Activated CD4-positive, alpha-beta T cell treated with anti-CD3 and anti-CD28 coated beads, Interleukin-2, amount 50 U/mL, for 4 hours (primary cell): ENCODE measurements at regions not wholly inside any gene's neighbourhood (a gene's known extent, or its start where the extent isn't known, plus 50 kb on each side); places are given as distances from the start of the nearest gene placed in this dataset.
"Not testable (repeated sequence)": the region's sequence is repeated elsewhere in the genome, so short reads cannot be mapped to it uniquely, and the experiment has no call there.

ENCODE experiments used
- DNase-seq, 2 experiments: peaks; one replicate each; pipeline ENCODE4 v3.0.0-alpha.2; 2020

- peak; percentile 41 to 43 for DNase-seq
These were observed 83.2 kb upstream of the HMGA2 start for GRCh38 chr12:65740873-65741600.

- DNase-seq, result no peak
These were observed 82.6 kb upstream of the HMGA2 start for GRCh38 chr12:65741656-65742017.

GRCh38 chr12:65742018-65743010, 82.0 kb upstream of the HMGA2 start:
- peak; percentile 3 to 13 for DNase-seq

- DNase-seq, result not testable (repeated sequence)
These were observed 79.9 kb upstream of the HMGA2 start for GRCh38 chr12:65744236-65744840.

GRCh38 chr12:65747338-65747737, 76.9 kb upstream of the HMGA2 start:
- DNase-seq, result no peak

- no peak for DNase-seq
These were observed 76.0 kb upstream of the HMGA2 start for GRCh38 chr12:65748332-65748731.

- no peak for DNase-seq
These were observed 70.0 kb upstream of the HMGA2 start for GRCh38 chr12:65754290-65754689.

- no peak for DNase-seq
These were observed 69.3 kb upstream of the HMGA2 start for GRCh38 chr12:65754744-65755595.

- no peak for DNase-seq
These were observed 68.7 kb upstream of the HMGA2 start for GRCh38 chr12:65755596-65755978.

GRCh38 chr12:65756267-65756666, 68.0 kb upstream of the HMGA2 start:
- no peak for DNase-seq

- no peak for DNase-seq
These were observed 67.2 kb upstream of the HMGA2 start for GRCh38 chr12:65756956-65757511.

GRCh38 chr12:65758401-65758800, 65.9 kb upstream of the HMGA2 start:
- DNase-seq, result no peak

- DNase-seq, result no peak
These were observed 64.5 kb upstream of the HMGA2 start for GRCh38 chr12:65759735-65760134.

GRCh38 chr12:65761301-65761700, 63.0 kb upstream of the HMGA2 start:
- no peak for DNase-seq

- no peak for DNase-seq
These were observed 60.0 kb upstream of the HMGA2 start for GRCh38 chr12:65764325-65764724.

GRCh38 chr12:65765436-65765813, 58.9 kb upstream of the HMGA2 start:
- no peak for DNase-seq

GRCh38 chr12:65769880-65770279, 54.4 kb upstream of the HMGA2 start:
- no peak for DNase-seq
